Prostate gland (tissue), 2 donors: ENCODE measurements at regions not wholly inside any gene's neighbourhood (a gene's known extent, or its start where the extent isn't known, plus 50 kb on each side); places are given as distances from the start of the nearest gene placed in this dataset.

Experiments
- POLR2A ChIP-seq: fragments of 450-650 bp; IDR thresholded peaks from one replicate; pipeline ENCODE4 v1.6.1; 2016; ENCODE audit warnings: antibody characterized with exemption, mild to moderate bottlenecking
- TF ChIP-seq, protein P1 (sequence below), 4 experiments: fragments of 200-600 bp in 2 of 4; fragments of 450-650 bp in 2 of 4; sonication (generic) in 2 of 4; IDR thresholded peaks; 1 replicate in 3 of 4; 2 replicates in 1 of 4; pipeline ENCODE4 v1.5.1; 2016 to 2019; ENCODE audit warnings: antibody characterized with exemption in 4 of 4, mild to moderate bottlenecking in 2 of 4, moderate library complexity in 2 of 4

DNA sequence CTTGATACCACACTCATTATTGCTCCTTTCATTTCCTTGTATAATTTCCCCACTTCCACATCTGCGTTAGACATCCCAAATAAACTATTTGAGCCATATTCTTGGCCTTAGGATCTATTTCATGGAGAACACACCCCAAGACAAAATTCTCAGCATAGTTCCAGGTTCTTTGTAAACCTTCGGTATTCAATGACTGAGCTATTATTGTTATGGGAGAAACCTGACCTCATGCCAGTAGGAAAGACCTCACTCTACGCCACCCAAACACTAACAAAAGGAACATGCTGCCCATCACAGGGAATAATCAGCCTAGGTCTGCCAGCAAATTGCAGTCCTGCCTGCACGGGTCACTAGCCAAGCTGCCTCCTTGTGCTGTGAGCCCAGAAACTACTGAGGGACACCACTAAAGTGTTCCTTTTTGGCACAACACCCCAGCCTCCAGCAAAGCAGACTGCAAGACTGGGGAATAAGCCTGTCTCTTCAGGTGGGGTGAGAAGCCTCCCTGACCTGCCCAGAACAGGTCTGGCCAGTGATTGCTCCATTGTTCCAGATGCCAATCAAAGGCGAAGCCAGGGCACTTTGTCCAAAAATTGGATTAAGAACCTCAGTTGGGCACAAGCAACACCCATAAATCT, 371.8 kb downstream of the MAFB start:
- TF ChIP-seq, protein P1, sequence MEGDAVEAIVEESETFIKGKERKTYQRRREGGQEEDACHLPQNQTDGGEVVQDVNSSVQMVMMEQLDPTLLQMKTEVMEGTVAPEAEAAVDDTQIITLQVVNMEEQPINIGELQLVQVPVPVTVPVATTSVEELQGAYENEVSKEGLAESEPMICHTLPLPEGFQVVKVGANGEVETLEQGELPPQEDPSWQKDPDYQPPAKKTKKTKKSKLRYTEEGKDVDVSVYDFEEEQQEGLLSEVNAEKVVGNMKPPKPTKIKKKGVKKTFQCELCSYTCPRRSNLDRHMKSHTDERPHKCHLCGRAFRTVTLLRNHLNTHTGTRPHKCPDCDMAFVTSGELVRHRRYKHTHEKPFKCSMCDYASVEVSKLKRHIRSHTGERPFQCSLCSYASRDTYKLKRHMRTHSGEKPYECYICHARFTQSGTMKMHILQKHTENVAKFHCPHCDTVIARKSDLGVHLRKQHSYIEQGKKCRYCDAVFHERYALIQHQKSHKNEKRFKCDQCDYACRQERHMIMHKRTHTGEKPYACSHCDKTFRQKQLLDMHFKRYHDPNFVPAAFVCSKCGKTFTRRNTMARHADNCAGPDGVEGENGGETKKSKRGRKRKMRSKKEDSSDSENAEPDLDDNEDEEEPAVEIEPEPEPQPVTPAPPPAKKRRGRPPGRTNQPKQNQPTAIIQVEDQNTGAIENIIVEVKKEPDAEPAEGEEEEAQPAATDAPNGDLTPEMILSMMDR (IDR thresholded peaks at IDR 0.05) = no peak
- no peak for TF ChIP-seq POLR2A
